ENCODE measurements at regions not wholly inside any gene's neighbourhood (a gene's known extent, or its start where the extent isn't known, plus 50 kb on each side); places are given as distances from the start of the nearest gene placed in this dataset.

DNA sequence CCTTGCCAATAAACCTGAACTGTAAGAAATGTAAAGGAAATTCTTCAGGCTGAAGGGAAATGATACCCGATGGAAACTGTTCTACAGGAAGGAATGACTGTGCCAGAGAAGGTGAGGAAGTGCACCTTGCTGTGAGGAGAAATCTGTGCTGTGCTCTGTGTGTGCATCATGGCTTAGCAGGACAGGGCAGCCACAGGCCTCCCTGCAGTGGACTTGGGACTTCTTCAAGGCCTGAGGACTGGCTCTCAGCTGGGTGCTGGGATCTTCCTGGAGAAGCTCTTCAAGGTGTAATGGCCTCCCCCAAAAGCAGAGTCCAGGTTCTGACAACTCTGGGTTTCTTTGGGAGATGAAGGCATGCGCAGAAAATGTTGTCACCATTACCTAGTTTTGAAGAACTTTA, 145.1 kb downstream of the UQCRFS1 start:
- TF ChIP-seq, protein P1, sequence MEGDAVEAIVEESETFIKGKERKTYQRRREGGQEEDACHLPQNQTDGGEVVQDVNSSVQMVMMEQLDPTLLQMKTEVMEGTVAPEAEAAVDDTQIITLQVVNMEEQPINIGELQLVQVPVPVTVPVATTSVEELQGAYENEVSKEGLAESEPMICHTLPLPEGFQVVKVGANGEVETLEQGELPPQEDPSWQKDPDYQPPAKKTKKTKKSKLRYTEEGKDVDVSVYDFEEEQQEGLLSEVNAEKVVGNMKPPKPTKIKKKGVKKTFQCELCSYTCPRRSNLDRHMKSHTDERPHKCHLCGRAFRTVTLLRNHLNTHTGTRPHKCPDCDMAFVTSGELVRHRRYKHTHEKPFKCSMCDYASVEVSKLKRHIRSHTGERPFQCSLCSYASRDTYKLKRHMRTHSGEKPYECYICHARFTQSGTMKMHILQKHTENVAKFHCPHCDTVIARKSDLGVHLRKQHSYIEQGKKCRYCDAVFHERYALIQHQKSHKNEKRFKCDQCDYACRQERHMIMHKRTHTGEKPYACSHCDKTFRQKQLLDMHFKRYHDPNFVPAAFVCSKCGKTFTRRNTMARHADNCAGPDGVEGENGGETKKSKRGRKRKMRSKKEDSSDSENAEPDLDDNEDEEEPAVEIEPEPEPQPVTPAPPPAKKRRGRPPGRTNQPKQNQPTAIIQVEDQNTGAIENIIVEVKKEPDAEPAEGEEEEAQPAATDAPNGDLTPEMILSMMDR (IDR thresholded peaks at IDR 0.05) = no peak
- no peak for TF ChIP-seq POLR2A (IDR thresholded peaks at IDR 0.05)

Data from heart left ventricle (tissue), 13 donors.